ENCODE measurements at regions not wholly inside any gene's neighbourhood (a gene's known extent, or its start where the extent isn't known, plus 50 kb on each side); places are given as distances from the start of the nearest gene placed in this dataset.
"Not testable (repeated sequence)": the region's sequence is repeated elsewhere in the genome, so short reads cannot be mapped to it uniquely, and the experiment has no call there.

- no peak overlapping the region for H3K4me3 ChIP-seq (replicated peaks; ENCODE audit: low read depth, low read length)
- no peak for TF ChIP-seq CTCF (IDR thresholded peaks at IDR 0.05; ENCODE audit: low read depth, low read length, missing control alignments)
- DNase-seq (ENCODE audit: extremely low read depth, low read depth), result no peak
Measured at GRCh38 chr1:113207019-113207418, 134.0 kb downstream of the LRIG2 start.

- no peak overlapping the region for H3K4me3 ChIP-seq (replicated peaks; ENCODE audit: low read depth, low read length)
- no peak for TF ChIP-seq CTCF (IDR thresholded peaks at IDR 0.05; ENCODE audit: low read depth, low read length, missing control alignments)
- DNase-seq (ENCODE audit: extremely low read depth, low read depth), result no peak
Measured at GRCh38 chr1:113207457-113207856, 134.5 kb downstream of the LRIG2 start.

DNA sequence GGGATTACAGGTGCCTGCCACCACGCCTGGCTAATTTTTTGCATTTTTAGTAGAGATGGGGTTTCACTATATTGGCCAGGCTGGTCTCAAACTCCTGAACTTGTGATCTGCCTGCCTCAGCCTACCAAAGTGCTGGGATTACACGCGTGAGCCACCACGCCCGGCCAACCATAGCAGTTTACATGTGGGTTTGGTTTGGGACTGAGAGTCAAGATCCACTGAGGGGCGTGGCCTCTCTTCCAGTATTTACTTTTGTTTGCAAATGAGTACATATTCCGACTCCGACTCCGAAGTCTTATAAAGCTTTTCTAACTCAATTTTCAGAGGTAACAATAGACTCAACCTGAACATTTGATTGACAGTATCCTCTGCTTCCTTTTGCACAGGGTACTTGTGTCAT is 135.4 kb downstream of the LRIG2 start:
- not testable (repeated sequence) for DNase-seq (ENCODE audit: extremely low read depth, low read depth); H3K4me3 ChIP-seq (replicated peaks; ENCODE audit: low read depth, low read length)

DNA sequence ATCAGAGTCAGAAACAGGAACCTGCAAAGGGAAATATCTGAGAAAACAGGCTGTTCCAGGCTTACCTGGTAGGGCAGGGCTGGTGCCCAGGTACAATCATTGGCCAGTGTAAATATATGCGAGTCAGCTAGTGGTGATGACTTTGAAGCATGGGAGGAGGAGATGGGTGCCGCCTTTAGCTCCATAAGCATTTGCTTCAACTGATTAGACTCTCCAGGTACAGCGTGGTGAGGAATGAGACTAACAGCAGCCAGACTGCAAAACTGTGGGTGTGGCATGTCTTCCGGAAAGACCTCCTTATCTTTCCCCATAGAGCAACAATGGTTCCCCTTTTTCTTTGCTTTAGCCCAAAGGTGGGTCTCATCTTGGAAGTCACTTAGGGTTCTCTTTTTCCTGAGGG is 137.2 kb downstream of the LRIG2 start:
- TF ChIP-seq CTCF (IDR thresholded peaks at IDR 0.05; ENCODE audit: low read depth, low read length, missing control alignments), result no peak

DNA sequence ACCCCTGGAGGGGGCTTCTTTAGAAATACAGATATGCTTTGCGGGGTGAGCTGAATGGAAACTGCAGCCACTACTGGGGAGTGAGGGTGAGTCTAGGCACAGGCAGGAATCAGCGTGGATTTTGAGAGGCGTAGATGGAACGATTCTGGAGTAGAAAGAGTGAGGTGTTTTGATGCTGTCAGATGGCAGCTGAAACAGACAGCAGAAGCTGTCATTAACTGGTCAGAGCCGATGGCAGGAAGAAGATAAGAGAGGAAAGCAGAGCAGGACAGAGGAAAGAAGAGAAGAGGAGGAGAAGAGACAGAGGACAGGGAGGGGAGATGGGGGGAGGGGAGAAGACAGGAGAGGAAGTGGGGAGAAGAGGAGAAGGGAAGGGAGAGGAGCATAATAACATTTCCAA is 138.5 kb downstream of the LRIG2 start:
- TF ChIP-seq CTCF (IDR thresholded peaks at IDR 0.05; ENCODE audit: low read depth, low read length, missing control alignments), result no peak
- H3K4me3 ChIP-seq (replicated peaks; ENCODE audit: low read depth, low read length), result no peak overlapping the region
- no peak for DNase-seq (ENCODE audit: extremely low read depth, low read depth)

More for the DNA sequence above, 137.2 kb downstream of the LRIG2 start:
- no peak overlapping the region for H3K4me3 ChIP-seq (replicated peaks; ENCODE audit: low read depth, low read length)
- no peak for DNase-seq (ENCODE audit: extremely low read depth, low read depth)

GRCh38 chr1:113215015-113215414 is 142.0 kb downstream of the LRIG2 start:
- no peak for TF ChIP-seq CTCF (IDR thresholded peaks at IDR 0.05; ENCODE audit: low read depth, low read length, missing control alignments)
- DNase-seq (ENCODE audit: extremely low read depth, low read depth), result no peak
- H3K4me3 ChIP-seq (replicated peaks; ENCODE audit: low read depth, low read length), result no peak overlapping the region

GRCh38 chr1:113216664-113217063 is 143.7 kb downstream of the LRIG2 start:
- H3K4me3 ChIP-seq (replicated peaks; ENCODE audit: low read depth, low read length), result no peak overlapping the region
- TF ChIP-seq CTCF (IDR thresholded peaks at IDR 0.05; ENCODE audit: low read depth, low read length, missing control alignments), result no peak
- DNase-seq (ENCODE audit: extremely low read depth, low read depth), result no peak

All from HFF-Myc (cell line).